ENCODE measurements at regions not wholly inside any gene's neighbourhood (a gene's known extent, or its start where the extent isn't known, plus 50 kb on each side); places are given as distances from the start of the nearest gene placed in this dataset.

- TF ChIP-seq CTCF (IDR thresholded peaks at IDR 0.05): no peak
- TF ChIP-seq POLR2A (IDR thresholded peaks at IDR 0.05): no peak
- no peak for TF ChIP-seq EP300 (IDR thresholded peaks at IDR 0.05)
Observed at GRCh38 chr7:84735011-84735410, 451.8 kb downstream of the SEMA3D start.

Data from ovary (tissue), 3 donors.